ENCODE measurements at regions not wholly inside any gene's neighbourhood (a gene's known extent, or its start where the extent isn't known, plus 50 kb on each side); places are given as distances from the start of the nearest gene placed in this dataset.

- H3K9me3 Mint-ChIP-seq (ENCODE audit: unreplicated experiment) = peaks cover 33% of the 10 kb centered on the region
- no peak for DNase-seq (ENCODE audit: extremely low spot score, unreplicated experiment)
These were observed 118.6 kb upstream of the SSTR1 start for GRCh38 chr14:38089123-38089522.

GRCh38 chr14:38090506-38090905 lies 117.2 kb upstream of the SSTR1 start:
- peaks cover 33% of the 10 kb centered on the region for H3K9me3 Mint-ChIP-seq (ENCODE audit: unreplicated experiment)
- H3K27me3 Mint-ChIP-seq (ENCODE audit: unreplicated experiment) = no peaks in the 10 kb centered on the region
- no peak overlapping the region for H3K4me3 Mint-ChIP-seq (ENCODE audit: unreplicated experiment)
- no peak for TF ChIP-seq CTCF (IDR thresholded peaks at IDR 0.05)
- H3K27ac Mint-ChIP-seq (ENCODE audit: unreplicated experiment) = no peak overlapping the region
- no peaks in the 10 kb centered on the region for H3K4me1 Mint-ChIP-seq (ENCODE audit: unreplicated experiment)
- H3K36me3 Mint-ChIP-seq (ENCODE audit: unreplicated experiment) = no peaks in the 10 kb centered on the region
- DNase-seq (ENCODE audit: extremely low spot score, unreplicated experiment) = no peak

More at GRCh38 chr14:38089123-38089522, 118.6 kb upstream of the SSTR1 start:
- no peak for TF ChIP-seq CTCF (IDR thresholded peaks at IDR 0.05)
- Mint-ChIP-seq H3K27ac (ENCODE audit: unreplicated experiment) (no peak overlapping the region), H3K27me3 (ENCODE audit: unreplicated experiment) (no peaks in the 10 kb centered on the region), H3K4me1 (ENCODE audit: unreplicated experiment) (no peaks in the 10 kb centered on the region), H3K36me3 (ENCODE audit: unreplicated experiment) (no peaks in the 10 kb centered on the region), H3K4me3 (ENCODE audit: unreplicated experiment) (no peak overlapping the region)

GRCh38 chr14:38098074-38098836 lies 109.4 kb upstream of the SSTR1 start:
- Mint-ChIP-seq H3K27ac (ENCODE audit: unreplicated experiment) (no peak overlapping the region), H3K4me3 (ENCODE audit: unreplicated experiment) (no peak overlapping the region), H3K36me3 (ENCODE audit: unreplicated experiment) (no peaks in the 10 kb centered on the region), H3K27me3 (ENCODE audit: unreplicated experiment) (no peaks in the 10 kb centered on the region), H3K4me1 (ENCODE audit: unreplicated experiment) (no peaks in the 10 kb centered on the region), H3K9me3 (ENCODE audit: unreplicated experiment) (peaks cover 40% of the 10 kb centered on the region)
- TF ChIP-seq CTCF (IDR thresholded peaks at IDR 0.05) = no peak
- DNase-seq (ENCODE audit: extremely low spot score, unreplicated experiment) = no peak

GRCh38 chr14:38101679-38102078 lies 106.0 kb upstream of the SSTR1 start:
- Mint-ChIP-seq H3K36me3 (ENCODE audit: unreplicated experiment) (no peaks in the 10 kb centered on the region), H3K4me1 (ENCODE audit: unreplicated experiment) (no peaks in the 10 kb centered on the region), H3K9me3 (ENCODE audit: unreplicated experiment) (peaks cover 40% of the 10 kb centered on the region), H3K4me3 (ENCODE audit: unreplicated experiment) (no peak overlapping the region), H3K27ac (ENCODE audit: unreplicated experiment) (no peak overlapping the region), H3K27me3 (ENCODE audit: unreplicated experiment) (no peaks in the 10 kb centered on the region)
- no peak for DNase-seq (ENCODE audit: extremely low spot score, unreplicated experiment)
- TF ChIP-seq CTCF (IDR thresholded peaks at IDR 0.05) = no peak

- Mint-ChIP-seq H3K4me3 (ENCODE audit: unreplicated experiment) (no peak overlapping the region), H3K9me3 (ENCODE audit: unreplicated experiment) (peaks cover 37% of the 10 kb centered on the region), H3K36me3 (ENCODE audit: unreplicated experiment) (no peaks in the 10 kb centered on the region), H3K4me1 (ENCODE audit: unreplicated experiment) (no peaks in the 10 kb centered on the region), H3K27ac (ENCODE audit: unreplicated experiment) (no peak overlapping the region), H3K27me3 (ENCODE audit: unreplicated experiment) (no peaks in the 10 kb centered on the region)
- no peak for TF ChIP-seq CTCF (IDR thresholded peaks at IDR 0.05)
- no peak for DNase-seq (ENCODE audit: extremely low spot score, unreplicated experiment)
These were observed 104.0 kb upstream of the SSTR1 start for GRCh38 chr14:38103542-38104225.

Measured in osteocyte (in vitro differentiated cells).